DOHH2 (cell line): ENCODE measurements at regions not wholly inside any gene's neighbourhood (a gene's known extent, or its start where the extent isn't known, plus 50 kb on each side); places are given as distances from the start of the nearest gene placed in this dataset.

ENCODE experiments used
- EZH2phosphoT487 ChIP-seq: fragments of 200-600 bp; sonication (generic); IDR thresholded peaks from 2 replicates; pipeline ENCODE4 v1.6.1; 2017; ENCODE audit warnings: borderline replicate concordance, mild to moderate bottlenecking, antibody characterized with exemption, low read length, moderate library complexity, mixed read lengths
- TF ChIP-seq, protein P1 (sequence below): fragments of 200-600 bp; sonication (generic); IDR thresholded peaks from one replicate; pipeline ENCODE4 v1.5.1; 2014; ENCODE audit warnings: antibody characterized with exemption, mild to moderate bottlenecking, low read depth, low read length; ENCODE audit not compliant: poor library complexity, severe bottlenecking

DNA sequence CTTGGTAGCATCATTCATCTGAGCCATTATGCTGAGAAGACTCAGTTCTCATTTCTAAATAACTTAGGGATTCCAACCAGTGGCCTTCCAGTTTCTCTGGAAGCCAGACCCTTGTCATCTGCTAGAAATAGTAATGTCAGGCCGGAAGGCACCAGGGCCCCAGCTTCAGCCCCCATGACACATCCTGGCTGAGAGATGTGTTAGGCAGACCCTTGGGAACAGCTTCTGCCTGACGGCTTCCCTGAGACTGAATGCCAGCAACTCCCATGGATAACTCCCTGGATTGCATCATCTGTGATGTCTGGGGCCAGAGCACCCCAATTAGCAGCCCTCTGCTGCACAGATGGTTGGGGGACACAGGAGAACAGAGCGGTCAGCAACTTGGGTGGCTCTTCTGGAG lies 583.5 kb upstream of the TBX3 start:
- TF ChIP-seq, protein P1, sequence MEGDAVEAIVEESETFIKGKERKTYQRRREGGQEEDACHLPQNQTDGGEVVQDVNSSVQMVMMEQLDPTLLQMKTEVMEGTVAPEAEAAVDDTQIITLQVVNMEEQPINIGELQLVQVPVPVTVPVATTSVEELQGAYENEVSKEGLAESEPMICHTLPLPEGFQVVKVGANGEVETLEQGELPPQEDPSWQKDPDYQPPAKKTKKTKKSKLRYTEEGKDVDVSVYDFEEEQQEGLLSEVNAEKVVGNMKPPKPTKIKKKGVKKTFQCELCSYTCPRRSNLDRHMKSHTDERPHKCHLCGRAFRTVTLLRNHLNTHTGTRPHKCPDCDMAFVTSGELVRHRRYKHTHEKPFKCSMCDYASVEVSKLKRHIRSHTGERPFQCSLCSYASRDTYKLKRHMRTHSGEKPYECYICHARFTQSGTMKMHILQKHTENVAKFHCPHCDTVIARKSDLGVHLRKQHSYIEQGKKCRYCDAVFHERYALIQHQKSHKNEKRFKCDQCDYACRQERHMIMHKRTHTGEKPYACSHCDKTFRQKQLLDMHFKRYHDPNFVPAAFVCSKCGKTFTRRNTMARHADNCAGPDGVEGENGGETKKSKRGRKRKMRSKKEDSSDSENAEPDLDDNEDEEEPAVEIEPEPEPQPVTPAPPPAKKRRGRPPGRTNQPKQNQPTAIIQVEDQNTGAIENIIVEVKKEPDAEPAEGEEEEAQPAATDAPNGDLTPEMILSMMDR, result no peak
- no peak for TF ChIP-seq EZH2phosphoT487
